Transverse colon (tissue), 4 donors: ENCODE measurements at regions not wholly inside any gene's neighbourhood (a gene's known extent, or its start where the extent isn't known, plus 50 kb on each side); places are given as distances from the start of the nearest gene placed in this dataset.

Experiments used
- DNase-seq: peaks from one replicate; pipeline ENCODE4 v3.0.0-alpha.2; 2019
- H3K27ac ChIP-seq, 4 donors: fragments of 200-600 bp; sonication (generic); 2 replicates each; pipeline ENCODE4 v1.5.1; 2016 to 2018; ENCODE audit warnings: inconsistent platforms in 4 of 4
- H3K27me3 ChIP-seq: fragments of 200-600 bp; sonication (generic); 2 replicates; pipeline ENCODE4 v1.5.1; 2017; ENCODE audit warnings: inconsistent platforms
- H3K36me3 ChIP-seq, 4 donors: fragments of 200-600 bp; sonication (generic); 2 replicates each; pipeline ENCODE4 v1.5.1; 2017 to 2019; ENCODE audit warnings: inconsistent platforms in 4 of 4
- H3K4me1 ChIP-seq, 4 donors: fragments of 200-600 bp; sonication (generic); 2 replicates each; pipeline ENCODE4 v1.5.1; 2017 to 2020; ENCODE audit warnings: inconsistent platforms in 4 of 4
- H3K4me3 ChIP-seq, 4 donors: fragments of 200-600 bp; sonication (generic); 1 replicate in 1 of 4; 2 replicates in 3 of 4; pipeline versions ENCODE4 v1.5.1 to v1.6.1; 2017 to 2019; ENCODE audit warnings: inconsistent platforms in 4 of 4
- H3K9me3 ChIP-seq, 2 donors: fragments of 200-600 bp; sonication (generic); 2 replicates each; pipeline ENCODE4 v1.5.1; 2017 to 2019; ENCODE audit warnings: inconsistent platforms in 2 of 2
- CTCF ChIP-seq, 5 experiments: fragments of 200-600 bp in 3 of 5; fragments of 450-650 bp in 2 of 5; sonication (generic) in 3 of 5; IDR thresholded peaks; 1 replicate in 2 of 5; 2 replicates in 3 of 5; pipeline ENCODE4 v1.5.1; 2016 to 2017; ENCODE audit warnings: antibody characterized with exemption in 5 of 5, inconsistent platforms in 3 of 5, mild to moderate bottlenecking in 2 of 5, moderate library complexity in 1 of 5
- EP300 ChIP-seq: sonication (generic); formaldehyde crosslinking; IDR thresholded peaks from one replicate; pipeline ENCODE4 v1.6.1; 2017; ENCODE audit warnings: antibody characterized with exemption, low read depth
- POLR2A ChIP-seq: fragments of 450-650 bp; IDR thresholded peaks from one replicate; pipeline ENCODE4 v1.6.1; 2016; ENCODE audit warnings: antibody characterized with exemption, mild to moderate bottlenecking, moderate library complexity
- POLR2AphosphoS5 ChIP-seq, 3 donors: sonication (generic); formaldehyde crosslinking; IDR thresholded peaks; one replicate each; pipeline ENCODE4 v1.6.1; 2016; ENCODE audit warnings: antibody characterized with exemption in 3 of 3
- WGBS, 2 donors: methylation state at CpG; one replicate each; pipeline ENCODE4 v1.1.5; 2018; ENCODE audit warnings: low coverage in 1 of 2; 5-methylcytosine and 5-hydroxymethylcytosine counted together
- in situ Hi-C, 4 donors: fragments of 200-750 bp; cut with MboI; loops; one replicate each; pipeline versions ENCODE4 v1.15.0 to v1.15.1; 2017; ENCODE audit warnings: low sequenced_read_pairs in 3 of 4, low pct_ligation_motif_present in 1 of 4, low pct_unique_long_range_greater_than_20kb in 1 of 4
- intact Hi-C: fragments of 100-400 bp; cut with DNase I; formaldehyde crosslinking; loops from one replicate; pipeline ENCODE4 v1.15.1; 2023; ENCODE audit warnings: low total_unique reads

GRCh38 chr10:128218161-128218560, 91.9 kb upstream of the MKI67 start:
- DNase-seq = no peak
- no peak for TF ChIP-seq CTCF (IDR thresholded peaks at IDR 0.05)
- TF ChIP-seq EP300 = no peak
- no peak for TF ChIP-seq POLR2AphosphoS5 (IDR thresholded peaks at IDR 0.05)
- TF ChIP-seq POLR2A = no peak
- H3K27me3 ChIP-seq = no peaks in the 10 kb centered on the region
- no peak overlapping the region for H3K27ac ChIP-seq
- intact Hi-C loops (no loop called here), in situ Hi-C loops (no loop called here)
- H3K4me1 ChIP-seq = peaks cover 0 to 5% (median 0%) of the 10 kb centered on the region in 4 donors
- WGBS, 2 donors = 66 to 83% methylated on average over 3 to 4 of the region's 4 CpGs
- H3K4me3 ChIP-seq = no peak overlapping the region
- no peaks in the 10 kb centered on the region for H3K36me3 ChIP-seq
- H3K9me3 ChIP-seq = no peaks in the 10 kb centered on the region

GRCh38 chr10:128219295-128219694, 93.1 kb upstream of the MKI67 start:
- DNase-seq = no peak
- Histone ChIP-seq H3K9me3 (no peaks in the 10 kb centered on the region), H3K27ac (peak overlapping the region in 3 of 4 donors; percentile 10 to 54 (median 37)), H3K27me3 (no peaks in the 10 kb centered on the region), H3K36me3 (no peaks in the 10 kb centered on the region), H3K4me1 (peaks cover 0 to 5% (median 0%) of the 10 kb centered on the region in 4 donors), H3K4me3 (no peak overlapping the region)
- 50 to 96% methylated on average over 1 of the region's 1 CpG for whole genome bisulfite sequencing, 2 donors
- in situ Hi-C loops = no loop called here
- TF ChIP-seq POLR2AphosphoS5 (IDR thresholded peaks at IDR 0.05) = no peak
- TF ChIP-seq POLR2A = no peak
- no peak for TF ChIP-seq CTCF (IDR thresholded peaks at IDR 0.05)
- TF ChIP-seq EP300 = no peak
- intact Hi-C loops = no loop called here

- Histone ChIP-seq H3K4me1 (peaks cover 0 to 5% (median 0%) of the 10 kb centered on the region in 4 donors), H3K4me3 (no peak overlapping the region), H3K36me3 (no peaks in the 10 kb centered on the region), H3K27me3 (no peaks in the 10 kb centered on the region), H3K9me3 (no peaks in the 10 kb centered on the region), H3K27ac (peak overlapping the region in 3 of 4 donors; percentile 10 to 61 (median 37))
- intact Hi-C loops = no loop called here
- in situ Hi-C loops = no loop called here
- DNase-seq = peak; percentile 65
- TF ChIP-seq CTCF (IDR thresholded peaks at IDR 0.05) = no peak
- TF ChIP-seq POLR2AphosphoS5 (IDR thresholded peaks at IDR 0.05) = peak in 1 of 3 donors; percentile 29
- WGBS, 2 donors = 58 to 81% methylated on average over 4 to 5 of the region's 5 CpGs
Observed at GRCh38 chr10:128220021-128220420, 93.8 kb upstream of the MKI67 start.

GRCh38 chr10:128221117-128221516, 94.9 kb upstream of the MKI67 start:
- in situ Hi-C loops (no loop called here), intact Hi-C loops (no loop called here)
- H3K4me1 ChIP-seq = peaks cover 0 to 5% (median 0%) of the 10 kb centered on the region in 4 donors
- WGBS, 2 donors = 40 to 61% methylated on average over 3 to 11 of the region's 11 CpGs
- no peaks in the 10 kb centered on the region for H3K27me3 ChIP-seq
- H3K9me3 ChIP-seq = no peaks in the 10 kb centered on the region
- no peak overlapping the region for H3K4me3 ChIP-seq
- no peak for DNase-seq
- H3K36me3 ChIP-seq = no peaks in the 10 kb centered on the region
- TF ChIP-seq EP300 (no peak), POLR2AphosphoS5 (IDR thresholded peaks at IDR 0.05) (no peak), CTCF (IDR thresholded peaks at IDR 0.05) (no peak), POLR2A (no peak)
- H3K27ac ChIP-seq = no peak overlapping the region
